ENCODE measurements at regions not wholly inside any gene's neighbourhood (a gene's known extent, or its start where the extent isn't known, plus 50 kb on each side); places are given as distances from the start of the nearest gene placed in this dataset.
"Not testable (repeated sequence)": the region's sequence is repeated elsewhere in the genome, so short reads cannot be mapped to it uniquely, and the experiment has no call there.

DNA sequence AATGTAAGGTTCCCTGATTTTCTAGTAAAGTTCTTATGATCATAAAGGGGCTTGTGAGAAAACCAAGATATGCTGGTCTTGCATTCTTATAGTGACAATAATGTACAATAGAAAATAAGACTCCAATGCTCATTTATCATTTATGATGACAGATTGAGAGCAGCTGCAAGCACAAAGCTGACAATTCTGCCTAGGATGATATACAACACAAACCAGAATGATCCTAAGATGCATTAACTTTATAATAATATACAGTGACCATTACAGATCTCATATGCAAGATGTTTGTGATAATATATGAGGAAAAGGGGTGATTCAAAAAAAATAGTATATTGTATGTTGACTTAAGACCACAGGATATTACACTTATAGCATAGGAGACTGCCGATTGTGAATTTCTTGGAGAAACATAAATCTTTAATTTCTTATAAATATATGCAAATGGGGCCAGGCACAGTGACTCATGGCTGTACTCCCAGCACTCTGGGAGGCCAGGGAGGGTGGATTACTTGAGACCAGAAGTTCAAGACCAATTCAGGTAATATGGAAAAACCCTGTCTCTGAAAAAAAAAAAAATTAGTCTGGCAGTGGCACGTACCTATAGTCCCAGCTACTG, 387.0 kb downstream of the ZBBX start:
- DNase-seq, result no peak

DNA sequence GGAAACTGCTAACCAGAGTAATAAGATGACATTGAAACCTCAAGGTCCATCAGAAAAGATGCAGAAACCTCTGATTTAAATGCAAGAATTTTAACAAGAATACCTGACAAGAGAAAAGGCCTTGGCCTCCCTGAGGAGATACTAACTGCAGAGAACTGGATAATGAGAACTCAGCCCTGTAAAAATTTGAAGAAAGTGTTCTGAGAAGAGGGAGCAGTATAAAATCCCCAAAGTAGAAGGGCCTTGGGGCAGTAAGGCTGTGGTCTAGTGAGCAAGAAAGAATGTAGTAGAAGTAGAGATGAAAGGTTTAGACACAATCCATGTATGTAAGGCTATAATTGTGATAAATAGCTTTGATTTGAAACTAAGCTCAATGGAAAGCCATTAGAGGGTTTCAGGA, 394.1 kb downstream of the ZBBX start:
- no peak for DNase-seq

DNA sequence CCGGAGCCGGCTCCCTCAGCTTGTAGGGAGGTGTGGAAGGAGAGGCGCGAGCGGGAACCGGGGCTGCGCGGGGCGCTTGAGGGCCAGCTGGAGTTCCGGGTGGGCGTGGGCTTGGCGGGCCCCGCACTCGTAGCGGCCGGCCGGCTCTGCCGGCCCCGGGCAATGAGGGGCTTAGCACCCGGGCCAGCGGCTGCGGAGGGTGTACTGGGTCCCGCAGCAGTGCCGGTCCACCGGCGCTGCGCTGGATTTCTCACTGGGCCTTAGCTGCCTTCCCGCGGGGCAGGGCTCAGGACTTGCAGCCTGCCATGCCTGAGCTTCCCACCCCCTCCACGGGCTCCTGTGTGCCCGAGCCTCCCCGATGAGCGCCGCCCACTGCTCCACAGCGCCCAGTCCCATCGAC, 404.3 kb downstream of the ZBBX start:
- DNase-seq, result not testable (repeated sequence)

DNA sequence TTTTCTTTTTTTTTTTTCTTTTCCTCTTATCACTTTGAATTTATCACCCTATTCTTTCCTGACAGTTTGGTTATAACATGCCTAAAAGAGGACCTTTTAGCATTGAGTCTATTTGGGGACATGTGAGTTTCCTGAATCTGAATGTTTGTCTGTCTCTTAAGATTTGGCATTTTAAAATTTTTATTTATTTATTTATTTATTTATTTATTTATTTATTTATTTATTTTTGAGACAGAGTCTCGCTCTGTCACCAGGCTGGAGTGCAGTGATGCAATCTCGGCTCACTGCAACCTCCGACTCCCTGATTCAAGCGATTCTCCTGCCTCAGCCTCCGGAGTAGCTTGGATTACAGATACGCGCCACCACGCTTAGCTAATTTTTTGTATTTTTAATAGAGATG, 412.4 kb downstream of the ZBBX start:
- not testable (repeated sequence) for DNase-seq

DNA sequence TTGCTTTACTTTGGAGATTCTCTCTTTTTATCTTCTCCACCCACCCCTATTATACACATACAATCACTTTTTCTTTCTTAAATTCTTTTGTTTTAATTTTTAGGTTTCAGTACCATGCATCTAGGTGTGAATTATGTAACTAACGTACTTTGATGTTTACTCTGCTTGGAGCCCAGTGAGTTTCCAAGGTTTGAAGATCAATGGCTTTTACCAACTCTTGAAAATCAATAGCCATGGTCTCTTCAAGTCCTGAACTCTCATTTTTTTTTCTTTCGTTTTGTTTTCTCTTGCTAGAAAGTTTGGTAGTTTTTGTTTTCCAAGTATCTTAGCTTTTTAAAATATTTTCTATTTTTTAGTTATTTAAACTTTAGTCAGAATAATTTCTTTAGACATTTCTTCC, 417.2 kb downstream of the ZBBX start:
- no peak for DNase-seq

DNA sequence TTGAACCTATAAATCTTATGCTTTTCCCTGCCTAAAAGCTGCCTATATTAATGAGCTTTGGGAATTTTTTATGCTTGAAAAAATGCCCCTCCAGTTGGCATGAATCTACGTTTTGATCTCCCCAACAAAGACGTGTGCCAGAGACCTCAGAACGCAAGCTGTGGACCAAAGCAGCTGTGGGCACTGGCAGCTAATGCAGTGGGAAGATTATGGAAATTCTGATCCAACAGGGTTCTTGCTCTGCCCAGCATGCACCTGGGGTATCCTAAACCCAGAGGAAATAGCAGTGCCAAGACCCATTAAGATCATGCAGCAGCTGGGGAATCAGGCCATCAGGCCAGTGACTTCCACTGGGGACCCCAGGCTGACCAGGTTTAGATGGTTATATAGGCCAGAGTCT, 423.0 kb downstream of the ZBBX start:
- DNase-seq, result no peak

DNA sequence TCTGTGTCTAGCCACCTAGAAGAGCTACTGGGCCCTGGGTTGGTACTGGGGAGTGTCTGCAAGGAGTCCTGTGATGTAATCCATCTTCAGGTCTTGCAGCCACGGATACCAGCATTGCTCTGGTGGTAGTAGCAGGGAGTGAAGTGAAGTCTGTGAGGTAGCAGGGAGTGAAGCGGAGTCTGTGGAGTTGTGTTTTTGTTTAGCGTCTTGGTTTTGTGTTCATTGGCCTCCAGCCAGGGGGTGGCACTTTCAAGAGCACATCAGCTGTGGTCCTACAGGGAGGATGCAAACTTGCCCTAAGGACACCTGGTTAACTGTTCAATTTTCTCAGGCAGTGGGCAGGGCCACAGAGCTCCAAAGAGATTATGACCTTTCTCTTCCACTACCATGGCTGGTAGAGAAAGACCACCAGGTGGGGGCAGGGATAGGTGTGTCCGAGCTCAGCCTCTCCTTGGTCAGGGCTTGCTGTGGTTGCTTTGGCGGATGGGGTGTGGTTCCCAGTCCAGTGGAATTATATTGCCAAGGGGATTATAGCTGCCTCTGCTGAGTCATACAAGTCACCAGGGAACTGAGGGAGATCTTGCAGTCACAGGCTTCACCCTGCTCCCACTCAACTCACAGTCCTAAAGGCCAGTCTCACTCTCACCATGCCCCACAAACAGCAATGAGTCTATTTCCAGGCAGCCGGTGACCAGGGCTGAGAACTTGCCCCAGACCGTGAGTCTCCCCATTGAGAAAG, 424.7 kb downstream of the ZBBX start:
- no peak for DNase-seq

DNA sequence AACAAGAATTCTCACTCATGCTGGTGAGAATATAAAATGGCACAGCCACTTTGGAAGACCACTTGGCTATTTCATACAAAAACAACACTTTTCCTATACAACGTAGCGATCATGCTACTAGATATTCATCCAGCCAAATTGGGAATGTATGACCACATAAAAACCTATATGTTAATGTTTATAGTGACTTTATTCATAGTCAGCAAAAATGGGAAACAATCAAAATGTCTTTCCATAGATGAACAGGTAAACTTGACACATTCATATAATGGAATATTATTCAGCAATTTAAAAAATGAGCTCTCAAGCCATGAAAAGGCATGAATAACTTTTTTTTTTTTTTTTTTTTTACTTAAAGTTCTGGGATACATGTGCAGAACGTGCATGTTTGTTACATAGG, 445.2 kb downstream of the ZBBX start:
- DNase-seq, result no peak

DNA sequence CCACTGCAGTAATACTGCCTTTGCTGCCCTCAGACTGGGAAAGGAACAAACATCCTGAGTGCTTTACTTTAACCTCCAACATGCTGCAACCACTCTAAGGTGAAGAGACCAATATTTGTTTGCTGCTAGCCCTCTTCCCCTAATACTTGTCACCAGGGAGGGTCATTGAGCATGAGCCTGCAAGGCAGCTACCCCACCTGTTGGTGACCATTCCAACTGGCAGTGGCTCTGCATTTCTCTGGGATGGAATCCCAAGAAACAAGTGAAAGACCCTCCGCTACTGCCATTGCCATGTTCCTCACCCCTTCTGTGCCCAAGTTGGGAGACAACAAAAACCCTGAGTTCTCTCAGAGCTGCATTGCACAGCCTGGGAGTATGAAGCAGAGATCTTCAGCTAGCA, 462.7 kb downstream of the ZBBX start:
- DNase-seq, result no peak

DNA sequence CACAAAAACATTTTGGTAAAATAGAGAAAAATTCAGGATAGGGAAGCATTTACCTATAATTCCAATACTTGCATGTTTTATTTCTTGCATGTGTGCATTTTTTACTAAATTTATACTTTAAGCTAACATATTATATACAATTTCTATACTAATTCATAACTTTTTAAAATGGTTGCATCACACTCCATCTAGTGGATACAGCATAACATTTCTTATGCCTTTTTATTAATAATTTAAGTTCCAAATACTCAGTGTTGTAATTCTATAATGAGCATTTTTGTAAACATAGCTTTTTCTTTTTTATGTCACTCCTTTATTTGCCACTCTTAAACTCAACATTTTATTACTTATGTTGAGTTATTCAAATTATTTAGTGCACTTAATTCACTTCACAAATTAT, 477.7 kb downstream of the ZBBX start:
- no peak for DNase-seq

DNA sequence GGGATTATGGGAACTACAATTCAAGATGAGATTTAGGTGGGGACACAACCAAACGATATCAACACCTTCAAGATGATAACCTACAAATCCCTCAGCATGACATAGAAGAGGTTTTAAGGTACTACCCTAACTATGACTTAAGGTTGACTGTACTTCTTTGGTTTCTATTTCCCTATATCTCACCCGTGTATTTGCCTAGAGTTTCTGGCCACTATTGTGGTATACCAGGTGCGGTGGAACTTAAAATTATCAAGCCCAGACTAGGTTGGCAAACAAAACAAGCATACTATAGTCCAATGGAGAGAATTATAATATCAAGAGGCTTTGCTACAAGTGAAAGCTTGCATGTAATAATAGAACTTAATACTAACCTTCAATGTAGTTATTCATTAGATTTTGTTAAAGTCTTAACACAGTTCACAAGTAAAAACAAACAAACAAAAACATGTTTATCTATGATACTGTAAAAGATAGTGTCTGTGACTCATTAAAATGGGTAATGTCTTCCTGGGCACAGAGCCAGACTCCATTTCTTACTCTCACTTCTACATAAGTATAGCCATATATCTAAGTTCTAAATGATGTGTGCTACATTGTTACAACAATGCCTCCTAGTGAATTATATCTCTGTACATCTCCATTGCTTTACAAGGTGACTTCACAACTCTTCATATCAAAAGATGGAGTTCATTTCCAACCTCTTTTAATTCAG, 479.1 kb downstream of the ZBBX start:
- no peak for DNase-seq

DNA sequence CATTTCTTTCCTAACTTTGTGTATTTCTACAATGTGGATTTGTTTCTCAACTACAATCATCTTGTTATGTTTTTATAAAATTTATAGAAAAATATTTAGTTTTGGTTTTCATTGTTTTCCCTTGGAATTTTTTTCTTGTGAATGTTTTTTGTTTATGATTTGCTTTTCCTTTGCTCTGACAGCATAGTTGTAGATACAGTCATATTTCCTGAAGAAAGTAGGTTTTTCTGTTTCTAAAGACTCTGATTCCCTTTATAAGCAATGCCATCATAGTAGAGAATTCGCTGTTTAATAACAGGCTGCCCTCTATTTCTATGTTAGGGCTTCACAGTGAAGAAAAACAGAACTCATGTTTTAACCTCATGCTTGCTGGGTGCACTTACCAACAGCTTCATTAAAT, 482.3 kb downstream of the ZBBX start:
- no peak for DNase-seq

DNA sequence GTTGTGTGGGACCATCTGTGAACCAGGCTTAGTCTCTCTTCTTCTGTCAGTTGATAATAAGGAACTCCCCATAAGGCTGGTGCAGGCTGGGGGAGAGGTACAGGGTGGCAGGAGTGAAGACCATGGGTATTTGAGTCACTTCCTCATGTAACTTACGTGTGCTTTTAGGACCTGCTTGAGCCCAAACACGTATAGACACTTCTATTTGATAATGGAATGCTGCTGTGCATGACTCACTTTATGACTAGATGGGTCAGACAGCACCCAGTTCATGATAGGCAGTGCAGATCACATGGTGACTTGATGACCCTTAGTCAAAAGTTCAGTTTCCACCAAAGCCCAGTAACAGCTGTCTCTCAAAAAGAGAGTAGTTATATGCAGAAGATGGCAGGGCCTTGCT, 490.9 kb downstream of the ZBBX start:
- no peak for DNase-seq

DNA sequence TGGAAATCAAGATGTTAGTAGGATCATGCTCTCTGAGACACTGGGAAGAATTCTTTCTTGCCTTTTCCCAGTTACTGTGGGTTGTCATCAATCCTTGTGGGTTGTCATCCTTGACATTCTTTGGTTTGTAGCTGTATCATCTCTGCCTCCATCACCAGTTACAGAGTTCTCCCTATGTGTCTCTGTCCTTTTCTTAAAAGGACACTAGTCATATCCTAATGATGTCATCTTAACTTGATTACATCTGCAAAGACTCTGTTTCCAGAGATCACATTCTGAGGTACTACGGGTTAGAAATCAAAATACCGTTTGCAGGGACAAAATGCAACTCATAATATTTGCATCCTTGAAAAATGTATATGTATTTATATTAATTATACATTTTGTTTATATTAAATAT, 500.4 kb downstream of the ZBBX start:
- no peak for DNase-seq

DNA sequence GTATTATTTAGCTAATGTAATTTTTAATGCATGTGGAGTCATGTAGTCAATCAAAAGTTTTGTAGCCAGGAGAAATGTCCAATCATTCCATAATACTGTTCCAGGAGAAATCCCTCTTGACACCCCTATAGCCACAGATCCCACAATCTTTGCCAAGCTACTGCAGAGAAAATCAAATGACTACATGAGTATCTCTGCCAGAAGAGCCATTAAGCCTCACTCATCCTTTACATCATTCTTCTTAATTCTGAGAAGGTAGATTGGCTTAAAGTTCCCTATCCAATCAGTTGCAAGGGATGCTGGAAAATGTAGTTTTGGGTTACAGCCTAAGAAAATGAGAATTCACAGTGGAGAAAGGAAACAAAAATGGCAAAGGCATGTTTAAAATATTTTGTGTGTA, 502.1 kb downstream of the ZBBX start:
- DNase-seq, result no peak

DNA sequence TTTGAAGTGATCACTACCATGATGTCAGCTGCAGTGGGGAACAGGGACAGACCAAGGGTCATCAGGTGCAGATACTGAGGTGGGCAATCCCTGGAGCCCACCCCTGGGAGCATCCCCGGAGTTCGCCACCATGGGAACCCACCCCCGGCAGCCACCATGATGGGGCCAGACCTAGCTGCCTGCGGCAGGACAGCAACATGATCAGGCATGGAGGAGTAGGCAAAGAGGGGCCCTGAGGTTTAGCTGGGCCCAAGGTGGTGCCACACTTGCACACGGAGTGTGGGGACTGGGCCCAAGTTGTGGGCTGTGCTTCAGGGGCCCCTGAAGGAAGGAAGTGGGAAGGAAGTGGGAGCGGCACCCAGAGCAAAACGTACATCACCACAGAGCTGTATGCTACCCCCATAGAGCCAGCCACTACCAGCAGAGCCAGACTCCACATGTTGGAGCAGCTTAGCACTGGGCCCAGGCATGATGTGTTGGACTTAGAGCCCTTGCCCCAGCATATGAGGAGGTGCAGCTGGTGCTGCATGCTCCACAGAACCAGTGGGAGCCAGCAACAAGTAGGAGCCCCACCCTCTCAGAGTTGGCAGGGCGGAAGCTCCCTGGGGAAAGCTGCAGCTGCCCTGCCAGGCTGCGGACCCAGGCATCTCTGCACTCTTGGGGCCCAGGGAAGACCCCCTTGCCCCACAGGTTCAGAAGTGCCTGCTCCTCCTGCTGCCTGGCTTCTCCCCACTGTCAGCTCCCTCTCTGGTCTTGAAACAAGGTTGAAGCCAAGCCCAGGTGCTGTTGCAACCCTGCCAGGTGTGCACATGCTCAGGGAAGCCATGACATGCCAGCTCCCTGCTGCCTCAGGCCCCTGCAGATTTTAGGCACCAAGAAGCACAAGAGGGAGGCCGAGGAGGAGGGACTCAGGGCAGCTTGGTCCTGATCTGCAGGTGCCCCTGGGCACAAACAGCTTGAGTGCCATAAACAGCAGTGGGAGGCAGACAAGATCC, 515.3 kb downstream of the ZBBX start:
- DNase-seq, result no peak

DNA sequence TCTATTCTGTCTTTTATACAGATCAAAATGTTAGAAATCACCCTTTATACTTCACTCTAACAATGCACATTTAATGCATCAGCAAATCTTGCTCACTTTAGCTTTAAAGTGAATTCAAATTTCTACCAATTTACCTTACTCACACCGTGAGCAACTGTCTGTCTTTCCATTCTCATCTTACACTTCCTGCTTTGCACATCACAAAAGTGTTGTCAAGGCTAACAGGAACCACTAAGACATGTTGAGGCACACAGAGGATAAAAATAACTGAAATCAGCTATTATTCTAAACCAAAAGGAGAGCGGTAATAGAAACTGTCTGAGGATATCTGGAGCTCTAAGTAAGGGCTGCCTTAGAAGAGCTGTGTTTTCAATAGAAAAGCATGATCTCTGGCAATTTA, 519.9 kb downstream of the ZBBX start:
- DNase-seq, result no peak

DNA sequence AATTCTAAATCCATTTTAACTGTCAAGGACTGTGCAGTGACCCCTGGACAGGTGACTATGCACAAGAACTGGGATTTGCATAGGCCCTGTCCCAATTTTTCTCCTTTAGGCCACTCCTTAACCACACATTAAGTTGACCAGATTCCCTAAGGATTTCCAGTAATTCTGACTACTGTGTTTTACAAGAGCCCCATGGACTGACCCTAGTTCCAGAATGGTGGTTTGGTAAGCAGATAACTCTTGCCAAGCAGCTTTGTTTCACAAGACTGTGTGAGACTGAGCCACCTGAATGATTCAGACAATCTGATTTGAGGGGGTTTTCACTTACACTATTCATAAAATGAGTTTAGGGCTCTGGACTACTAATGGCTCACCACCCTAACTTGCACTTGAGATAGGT, 535.8 kb downstream of the ZBBX start:
- no peak for DNase-seq

DNA sequence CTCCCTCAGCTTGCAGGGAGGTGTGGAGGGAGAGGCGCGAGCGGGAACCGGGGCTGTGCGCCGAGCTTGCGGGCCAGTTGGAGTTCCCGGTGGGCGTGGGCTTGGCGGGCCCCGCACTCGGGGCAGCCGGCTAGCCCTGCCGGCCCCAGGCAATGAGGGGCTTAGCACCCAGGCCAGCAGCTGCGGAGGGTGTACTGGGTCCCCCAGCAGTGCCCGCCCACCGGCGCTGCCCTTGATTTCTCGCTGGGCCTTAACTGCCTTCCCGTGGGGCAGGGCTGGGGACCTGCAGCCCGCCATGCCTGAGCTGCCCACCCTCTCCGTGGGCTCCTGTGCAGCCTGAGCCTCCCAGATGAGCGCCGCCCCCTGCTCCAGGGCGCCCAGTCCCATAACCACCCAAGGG, 537.3 kb downstream of the ZBBX start:
- DNase-seq, result not testable (repeated sequence)

DNA sequence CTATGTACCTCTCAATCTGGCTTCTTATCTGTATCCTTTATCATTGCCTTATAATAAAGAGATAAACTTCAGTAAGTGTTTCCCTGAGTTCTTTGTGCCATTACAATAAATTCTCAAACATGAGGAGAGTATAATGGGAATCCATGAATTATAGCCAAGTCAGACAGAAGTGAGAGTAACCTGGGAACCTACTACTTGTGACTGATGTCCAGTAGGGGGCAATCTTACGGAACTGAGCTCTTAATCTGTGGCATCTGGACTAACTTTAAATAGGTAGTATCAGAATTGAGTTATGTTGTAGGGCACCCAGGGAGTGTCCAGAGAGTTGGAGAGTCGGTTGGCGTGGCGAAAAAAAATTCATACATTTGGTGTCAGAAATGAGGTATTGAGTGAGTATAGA, 542.6 kb downstream of the ZBBX start:
- peak; percentile 9 for DNase-seq

DNA sequence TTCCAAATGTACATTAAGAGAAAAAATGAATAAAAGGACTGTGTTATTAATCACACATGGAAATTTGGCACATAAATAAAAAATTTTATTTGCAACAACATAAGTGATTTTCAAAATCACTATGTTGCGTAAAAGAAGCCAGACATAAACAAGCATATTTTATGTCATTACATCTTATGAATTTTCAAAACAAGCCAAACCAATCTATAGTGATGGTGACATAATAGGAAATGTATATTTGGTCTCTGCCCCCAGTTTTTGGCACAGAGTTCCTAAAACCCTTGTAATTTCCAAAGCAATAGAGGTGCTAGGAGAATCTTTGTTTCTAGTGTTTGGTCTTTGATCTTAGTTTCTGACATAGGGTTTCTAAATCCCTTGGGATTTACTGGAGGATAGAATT, 543.3 kb downstream of the ZBBX start:
- DNase-seq, result no peak

DNA sequence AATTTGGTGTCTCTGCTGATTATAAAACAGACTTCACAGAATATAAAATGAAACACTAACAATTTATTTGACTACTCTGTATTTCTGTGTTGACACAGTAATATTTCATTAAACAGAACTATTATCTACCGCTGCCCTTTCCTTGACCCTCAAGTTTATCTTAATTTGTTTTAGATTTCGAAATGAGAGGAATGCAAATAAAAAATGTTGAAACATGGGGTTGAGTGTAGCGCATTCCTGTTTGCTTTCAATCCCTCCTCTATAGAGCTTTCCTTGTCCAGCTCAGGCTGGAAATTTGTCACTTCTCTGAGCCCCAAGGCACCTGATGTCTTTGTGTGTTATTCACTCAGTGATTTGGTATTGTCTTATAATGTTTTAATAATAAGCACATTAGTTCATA, 550.2 kb downstream of the ZBBX start:
- no peak for DNase-seq

DNA sequence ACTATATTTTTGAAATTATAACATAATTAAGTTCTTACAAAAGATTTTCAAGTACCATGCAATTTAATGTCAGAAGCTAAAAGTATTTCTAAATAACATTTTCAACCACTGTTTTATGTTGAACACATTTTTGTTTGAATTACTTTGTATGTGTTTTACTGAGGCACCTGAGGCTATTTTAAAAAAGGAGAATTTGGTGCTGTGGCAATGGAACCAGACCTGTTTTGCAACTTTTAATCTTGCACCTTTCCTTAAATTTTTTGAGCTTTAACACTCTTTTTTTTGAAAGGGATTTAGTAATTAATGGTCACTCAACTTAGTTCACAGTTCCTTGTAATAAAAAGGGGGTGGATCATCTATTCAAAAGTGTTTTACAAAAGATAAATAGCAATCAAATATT, 561.6 kb downstream of the ZBBX start:
- DNase-seq, result no peak
